HG03565 (cell line): ENCODE measurements at regions not wholly inside any gene's neighbourhood (a gene's known extent, or its start where the extent isn't known, plus 50 kb on each side); places are given as distances from the start of the nearest gene placed in this dataset.

Experiments
- ATAC-seq: cut with Tn5 transposase; IDR thresholded peaks from one replicate; pipeline ENCODE4 v1.9.1; 2021; ENCODE audit warnings: mild to moderate bottlenecking, moderate library complexity; ENCODE audit not compliant: unreplicated experiment

GRCh38 chr7:49344556-49344955 is 420.2 kb downstream of the CDC14C start:
- ATAC-seq: no peak

GRCh38 chr7:49346195-49346899 is 422.0 kb downstream of the CDC14C start:
- ATAC-seq: no peak

- ATAC-seq: no peak
These were observed 406.4 kb upstream of the VWC2 start for GRCh38 chr7:49367072-49367471.

- no peak for ATAC-seq
These were observed 401.7 kb upstream of the VWC2 start for GRCh38 chr7:49371771-49372170.

- no peak for ATAC-seq
These were observed 396.5 kb upstream of the VWC2 start for GRCh38 chr7:49376817-49377375.

GRCh38 chr7:49386792-49387191 is 386.6 kb upstream of the VWC2 start:
- no peak for ATAC-seq

GRCh38 chr7:49389871-49390479 is 383.5 kb upstream of the VWC2 start:
- no peak for ATAC-seq

GRCh38 chr7:49396229-49396628 is 377.2 kb upstream of the VWC2 start:
- ATAC-seq: no peak

GRCh38 chr7:49397750-49398149 is 375.7 kb upstream of the VWC2 start:
- ATAC-seq: no peak

GRCh38 chr7:49398236-49398635 is 375.2 kb upstream of the VWC2 start:
- no peak for ATAC-seq

- no peak for ATAC-seq
These were observed 374.7 kb upstream of the VWC2 start for GRCh38 chr7:49398746-49399145.

- ATAC-seq: no peak
These were observed 372.4 kb upstream of the VWC2 start for GRCh38 chr7:49400891-49401550.

- no peak for ATAC-seq
These were observed 369.6 kb upstream of the VWC2 start for GRCh38 chr7:49403844-49404243.

GRCh38 chr7:49407205-49407604 is 366.2 kb upstream of the VWC2 start:
- ATAC-seq: no peak

- no peak for ATAC-seq
These were observed 356.4 kb upstream of the VWC2 start for GRCh38 chr7:49417034-49417433.

- no peak for ATAC-seq
These were observed 354.5 kb upstream of the VWC2 start for GRCh38 chr7:49418963-49419362.

- ATAC-seq: no peak
These were observed 350.9 kb upstream of the VWC2 start for GRCh38 chr7:49422564-49422963.

- no peak for ATAC-seq
These were observed 349.3 kb upstream of the VWC2 start for GRCh38 chr7:49424109-49424508.

- no peak for ATAC-seq
These were observed 348.1 kb upstream of the VWC2 start for GRCh38 chr7:49425277-49425818.

GRCh38 chr7:49432254-49432653 is 341.2 kb upstream of the VWC2 start:
- ATAC-seq: no peak

- no peak for ATAC-seq
These were observed 339.6 kb upstream of the VWC2 start for GRCh38 chr7:49433794-49434193.

GRCh38 chr7:49434846-49435245 is 338.6 kb upstream of the VWC2 start:
- ATAC-seq: no peak
